B cell (primary cell): ENCODE measurements at regions not wholly inside any gene's neighbourhood (a gene's known extent, or its start where the extent isn't known, plus 50 kb on each side); places are given as distances from the start of the nearest gene placed in this dataset.

Experiments
- EZH2 ChIP-seq: IDR thresholded peaks from 2 replicates; pipeline ENCODE4 v1.6.1; 2012; ENCODE audit warnings: borderline replicate concordance, low read depth, mild to moderate bottlenecking, moderate library complexity, low read length; ENCODE audit not compliant: insufficient read depth, poor library complexity, severe bottlenecking
- TF ChIP-seq, protein P1 (sequence below): fragments of 200-600 bp; IDR thresholded peaks from one replicate; pipeline ENCODE4 v1.8.0; 2022; ENCODE audit warnings: antibody characterized with exemption, mild to moderate bottlenecking

DNA sequence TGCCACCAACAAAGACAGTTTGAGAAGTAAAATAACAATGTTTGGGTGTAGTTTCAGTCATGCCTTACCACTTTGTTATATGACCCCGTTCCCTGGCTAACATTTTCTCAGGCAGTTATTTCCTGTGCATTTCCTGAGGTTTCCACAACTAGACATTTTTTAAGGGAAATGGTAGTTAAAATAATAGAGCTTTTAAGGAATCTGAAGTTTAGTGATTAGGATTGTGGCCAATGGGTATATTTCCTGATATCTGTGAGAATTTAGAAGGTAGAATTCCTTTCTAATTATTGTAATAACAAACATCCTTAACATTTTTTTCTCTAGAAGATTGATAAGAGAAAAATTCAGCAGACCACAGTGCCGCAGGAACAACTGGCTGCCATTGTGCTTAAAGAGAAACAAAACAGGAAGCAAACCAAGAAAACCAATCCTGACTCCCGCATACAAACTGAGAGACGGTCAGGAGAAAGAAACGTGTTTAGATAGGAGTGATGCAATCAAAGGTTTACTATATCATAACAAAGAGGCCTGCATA is 193.6 kb downstream of the MBL2 start:
- TF ChIP-seq, protein P1, sequence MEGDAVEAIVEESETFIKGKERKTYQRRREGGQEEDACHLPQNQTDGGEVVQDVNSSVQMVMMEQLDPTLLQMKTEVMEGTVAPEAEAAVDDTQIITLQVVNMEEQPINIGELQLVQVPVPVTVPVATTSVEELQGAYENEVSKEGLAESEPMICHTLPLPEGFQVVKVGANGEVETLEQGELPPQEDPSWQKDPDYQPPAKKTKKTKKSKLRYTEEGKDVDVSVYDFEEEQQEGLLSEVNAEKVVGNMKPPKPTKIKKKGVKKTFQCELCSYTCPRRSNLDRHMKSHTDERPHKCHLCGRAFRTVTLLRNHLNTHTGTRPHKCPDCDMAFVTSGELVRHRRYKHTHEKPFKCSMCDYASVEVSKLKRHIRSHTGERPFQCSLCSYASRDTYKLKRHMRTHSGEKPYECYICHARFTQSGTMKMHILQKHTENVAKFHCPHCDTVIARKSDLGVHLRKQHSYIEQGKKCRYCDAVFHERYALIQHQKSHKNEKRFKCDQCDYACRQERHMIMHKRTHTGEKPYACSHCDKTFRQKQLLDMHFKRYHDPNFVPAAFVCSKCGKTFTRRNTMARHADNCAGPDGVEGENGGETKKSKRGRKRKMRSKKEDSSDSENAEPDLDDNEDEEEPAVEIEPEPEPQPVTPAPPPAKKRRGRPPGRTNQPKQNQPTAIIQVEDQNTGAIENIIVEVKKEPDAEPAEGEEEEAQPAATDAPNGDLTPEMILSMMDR, result no peak
- TF ChIP-seq EZH2, result no peak
